ENCODE measurements at regions not wholly inside any gene's neighbourhood (a gene's known extent, or its start where the extent isn't known, plus 50 kb on each side); places are given as distances from the start of the nearest gene placed in this dataset.

- TF ChIP-seq POLR2AphosphoS5 (IDR thresholded peaks at IDR 0.05; ENCODE audit: borderline replicate concordance, low read depth, low read length) = no peak
- no peak for TF ChIP-seq EZH2 (IDR thresholded peaks at IDR 0.05)
- TF ChIP-seq FOXP2 (optimal IDR thresholded peaks at IDR 0.05; ENCODE audit: control extremely low read depth, extremely low read length, insufficient read depth) = no peak
These were observed 198.5 kb downstream of the BLID start for GRCh38 chr11:121917482-121917881.

All from SK-N-MC (cell line).